Keratinocyte (primary cell): ENCODE measurements at regions not wholly inside any gene's neighbourhood (a gene's known extent, or its start where the extent isn't known, plus 50 kb on each side); places are given as distances from the start of the nearest gene placed in this dataset.

ENCODE experiments used
- EZH2 ChIP-seq: IDR thresholded peaks from one replicate; pipeline ENCODE4 v1.6.1; 2012; ENCODE audit warnings: inconsistent platforms, mild to moderate bottlenecking, low read length, moderate library complexity
- TF ChIP-seq, protein P1 (sequence below), 3 experiments: IDR thresholded peaks in 1 of 3; conservative IDR thresholded peaks in 1 of 3; optimal IDR thresholded peaks in 1 of 3; 2 replicates in 2 of 3; 3 replicates in 1 of 3; pipeline versions ENCODE3 to v1.5.1; 2011; ENCODE audit warnings: low read length in 3 of 3, mild to moderate bottlenecking in 3 of 3, moderate library complexity in 2 of 3, control low read depth in 1 of 3, inconsistent platforms in 1 of 3; ENCODE audit not compliant: insufficient read depth in 2 of 3; ENCODE audit errors: extremely low read depth in 1 of 3

DNA sequence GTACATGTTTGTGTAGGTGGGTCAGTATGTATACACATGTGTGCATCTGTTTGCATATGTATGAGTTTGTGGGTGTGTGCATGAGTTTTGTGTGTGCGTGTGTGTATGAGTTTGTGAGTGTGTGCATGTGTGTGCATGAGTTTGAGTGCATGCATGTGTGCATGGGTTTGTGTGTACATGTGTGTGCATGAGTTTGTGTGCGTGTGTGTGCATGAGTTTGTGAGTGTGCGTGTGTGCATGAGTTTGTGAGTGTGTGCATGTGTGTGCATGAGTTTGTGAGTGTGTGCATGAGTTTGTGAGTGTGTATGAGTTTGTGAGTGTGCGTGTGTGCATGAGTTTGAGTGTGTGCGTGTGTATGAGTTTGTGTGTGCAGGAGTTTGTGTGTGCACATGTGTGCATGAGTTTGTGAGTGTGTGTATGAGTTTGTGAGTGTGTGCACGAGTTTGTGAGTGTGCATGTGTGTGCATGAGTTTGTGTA is 61.5 kb downstream of the FZD10 start:
- TF ChIP-seq, protein P1, sequence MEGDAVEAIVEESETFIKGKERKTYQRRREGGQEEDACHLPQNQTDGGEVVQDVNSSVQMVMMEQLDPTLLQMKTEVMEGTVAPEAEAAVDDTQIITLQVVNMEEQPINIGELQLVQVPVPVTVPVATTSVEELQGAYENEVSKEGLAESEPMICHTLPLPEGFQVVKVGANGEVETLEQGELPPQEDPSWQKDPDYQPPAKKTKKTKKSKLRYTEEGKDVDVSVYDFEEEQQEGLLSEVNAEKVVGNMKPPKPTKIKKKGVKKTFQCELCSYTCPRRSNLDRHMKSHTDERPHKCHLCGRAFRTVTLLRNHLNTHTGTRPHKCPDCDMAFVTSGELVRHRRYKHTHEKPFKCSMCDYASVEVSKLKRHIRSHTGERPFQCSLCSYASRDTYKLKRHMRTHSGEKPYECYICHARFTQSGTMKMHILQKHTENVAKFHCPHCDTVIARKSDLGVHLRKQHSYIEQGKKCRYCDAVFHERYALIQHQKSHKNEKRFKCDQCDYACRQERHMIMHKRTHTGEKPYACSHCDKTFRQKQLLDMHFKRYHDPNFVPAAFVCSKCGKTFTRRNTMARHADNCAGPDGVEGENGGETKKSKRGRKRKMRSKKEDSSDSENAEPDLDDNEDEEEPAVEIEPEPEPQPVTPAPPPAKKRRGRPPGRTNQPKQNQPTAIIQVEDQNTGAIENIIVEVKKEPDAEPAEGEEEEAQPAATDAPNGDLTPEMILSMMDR (optimal IDR thresholded peaks at IDR 0.05 in 1 of 3, IDR thresholded peaks at IDR 0.05 in 1 of 3, conservative IDR thresholded peaks at IDR 0.05 in 1 of 3; ENCODE audit: extremely low read depth in 1 of 3, insufficient read depth in 2 of 3, low read length in 3 of 3), result no peak
- TF ChIP-seq EZH2, result no peak
